NCI-H2107 treated with DMSO at 0.1 percent for 48 hours (cell line): ENCODE measurements at regions not wholly inside any gene's neighbourhood (a gene's known extent, or its start where the extent isn't known, plus 50 kb on each side); places are given as distances from the start of the nearest gene placed in this dataset.

ENCODE experiments used
- DNase-seq: peaks from one replicate; lab custom pipeline; 2025; ENCODE audit not compliant: unreplicated experiment; lab: John Stamatoyannopoulos, UW

DNA sequence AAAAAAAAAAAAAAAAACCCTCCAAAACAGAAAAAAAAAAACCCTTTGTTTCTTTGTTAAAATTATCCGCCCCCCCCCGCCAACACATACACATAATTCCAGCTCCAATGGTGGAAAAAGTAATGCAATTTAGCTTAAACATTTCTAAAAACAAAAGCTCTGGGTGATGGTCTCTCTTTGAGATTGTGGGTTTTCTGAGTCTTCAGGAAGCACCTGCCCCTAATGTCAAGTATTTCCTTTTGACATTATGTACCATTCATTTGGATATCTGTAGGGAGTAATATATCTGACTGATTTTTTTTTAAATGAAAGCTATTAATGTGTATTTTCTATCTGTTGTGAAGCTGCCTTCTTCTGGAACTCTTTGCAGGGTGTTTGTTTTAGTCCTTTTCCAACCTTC, 389.7 kb downstream of the TAF11L14 start:
- DNase-seq, result no peak

DNA sequence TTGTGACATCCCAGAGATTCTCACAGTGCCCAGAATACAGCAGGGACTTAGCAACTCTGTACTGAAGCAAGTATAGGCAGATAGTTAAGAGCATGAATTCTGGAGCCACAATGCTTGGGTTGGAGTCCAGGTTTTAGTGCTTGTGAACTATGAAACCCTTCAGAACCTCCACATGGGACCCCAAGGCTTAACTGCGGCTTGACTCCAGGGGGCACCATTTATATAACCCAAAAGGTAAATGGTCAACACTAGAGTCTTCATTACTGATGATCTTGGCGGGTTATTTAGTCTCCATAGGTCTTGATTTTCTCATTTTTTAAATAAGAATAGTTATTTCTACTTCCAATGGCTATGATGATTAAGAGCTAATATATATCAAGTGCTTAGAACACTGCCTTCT, 390.3 kb downstream of the TAF11L14 start:
- no peak for DNase-seq

DNA sequence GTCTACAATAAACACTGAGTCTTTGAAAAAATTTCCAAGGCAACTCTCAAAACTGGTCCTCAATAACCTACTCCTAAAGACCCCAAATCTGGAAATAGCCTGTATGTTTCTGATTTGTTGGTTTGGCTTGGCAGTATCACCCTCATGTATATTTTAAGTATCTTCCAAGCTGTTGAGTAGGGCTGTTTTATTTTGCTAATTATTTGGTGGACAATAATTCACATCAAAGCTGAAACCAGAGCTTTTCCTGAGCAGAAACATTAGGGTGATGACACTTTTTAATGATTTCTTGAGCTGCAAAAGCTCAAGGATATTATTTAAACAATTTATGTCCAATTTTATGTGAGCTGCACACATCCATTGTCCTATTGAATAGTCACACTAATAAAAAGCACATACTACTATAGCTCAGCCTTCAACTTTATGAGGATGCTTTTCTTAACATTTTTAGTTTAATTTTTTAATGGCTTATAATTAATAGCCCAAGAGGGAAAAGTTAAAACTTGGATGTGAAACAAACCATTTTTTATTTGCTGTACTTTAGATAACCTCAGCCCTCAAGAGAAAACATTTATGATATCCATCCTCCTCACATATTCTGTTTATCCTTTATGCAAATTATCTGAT, 393.1 kb downstream of the TAF11L14 start:
- DNase-seq, result no peak

DNA sequence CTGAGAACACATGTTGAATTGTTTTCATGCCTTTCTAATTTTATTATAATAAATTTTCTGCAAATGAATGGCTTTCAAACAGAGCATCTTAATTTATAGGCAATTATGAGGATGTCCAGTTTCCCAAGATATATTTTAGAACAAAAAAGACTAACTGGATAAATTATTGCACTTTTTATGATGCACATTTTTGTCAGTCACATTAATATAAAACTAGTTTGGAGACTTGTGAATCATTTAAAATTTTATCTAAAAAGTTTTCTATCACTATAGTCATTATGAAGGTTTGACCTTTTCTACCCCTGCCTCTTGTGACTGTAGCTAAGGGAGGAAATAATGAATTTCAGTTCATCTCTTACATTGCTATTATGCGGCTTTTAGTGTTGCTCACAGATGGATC, 393.8 kb downstream of the TAF11L14 start:
- no peak for DNase-seq

DNA sequence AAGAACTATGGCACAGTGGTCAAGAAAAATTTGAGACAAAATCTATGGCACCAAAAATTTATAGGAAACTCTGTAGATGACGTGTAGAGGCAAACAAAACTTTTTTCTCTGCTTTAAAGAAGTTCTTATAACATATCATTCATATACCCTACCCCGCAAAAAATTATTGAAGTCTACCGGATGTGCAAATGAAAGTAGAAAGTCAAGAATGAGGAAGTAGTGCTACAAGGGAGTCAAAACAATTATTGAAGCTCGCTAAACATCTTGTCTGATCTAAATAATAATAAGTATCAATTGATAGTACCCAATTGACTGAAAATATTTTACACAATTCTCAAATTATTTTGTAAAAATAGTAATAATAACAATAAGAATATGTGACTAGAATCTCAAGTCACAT, 398.5 kb downstream of the TAF11L14 start:
- no peak for DNase-seq

DNA sequence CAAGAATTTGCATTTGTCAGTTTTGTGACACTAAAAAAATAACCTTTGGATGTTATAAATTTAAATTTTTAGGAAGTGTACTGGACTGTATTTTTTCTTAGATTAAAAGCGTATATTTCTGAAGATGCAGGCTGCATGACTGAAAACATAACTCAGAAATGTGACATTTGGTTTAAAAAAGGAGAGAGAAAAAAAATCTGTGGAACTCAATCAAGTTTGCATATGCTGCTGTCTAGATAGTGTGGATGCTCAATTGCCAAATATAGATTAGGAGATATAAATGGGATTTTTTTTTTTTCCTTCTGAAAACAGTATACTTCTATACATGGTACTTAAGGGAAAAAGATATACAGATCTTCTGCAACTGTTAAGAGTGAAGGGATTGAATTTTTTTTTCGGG, 402.3 kb downstream of the TAF11L14 start:
- DNase-seq, result no peak

DNA sequence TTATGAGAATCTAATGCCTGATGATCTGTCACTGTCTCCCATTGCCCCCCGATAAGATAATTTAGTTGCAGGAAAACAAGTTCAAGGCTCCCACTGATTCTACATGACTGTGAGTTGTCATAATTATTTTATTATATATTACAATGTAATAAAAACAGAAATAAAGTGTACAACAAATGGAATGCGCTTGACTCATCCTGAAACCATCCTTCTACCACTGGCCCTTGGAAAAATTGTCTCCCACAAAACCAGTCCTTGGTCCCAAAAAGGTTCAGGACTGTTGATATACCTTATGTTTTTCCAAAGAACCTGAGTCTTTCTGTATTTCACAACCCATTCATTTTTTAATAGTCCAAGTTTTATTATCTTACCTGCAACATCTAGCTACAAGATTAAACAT, 403.5 kb downstream of the TAF11L14 start:
- DNase-seq, result no peak

DNA sequence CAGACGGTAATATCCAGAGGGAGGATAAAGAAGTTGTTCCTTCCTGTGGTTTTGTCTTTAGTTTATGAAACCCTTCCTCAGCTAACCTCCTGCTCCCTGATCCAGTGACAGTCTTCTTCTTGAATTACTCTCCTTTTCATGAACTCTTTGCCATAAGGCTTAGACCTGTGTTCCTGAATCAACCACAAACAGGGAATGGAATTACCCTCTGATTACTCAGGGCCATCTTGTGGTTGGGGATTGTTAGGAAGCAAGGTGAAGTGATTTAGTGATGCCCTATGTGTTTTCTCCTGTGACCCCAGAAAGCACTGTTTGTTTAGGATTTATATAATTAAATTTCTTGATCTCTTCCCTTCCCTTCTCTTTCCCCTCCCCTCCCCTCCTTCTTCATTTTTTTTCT, 409.1 kb downstream of the TAF11L14 start:
- no peak for DNase-seq

DNA sequence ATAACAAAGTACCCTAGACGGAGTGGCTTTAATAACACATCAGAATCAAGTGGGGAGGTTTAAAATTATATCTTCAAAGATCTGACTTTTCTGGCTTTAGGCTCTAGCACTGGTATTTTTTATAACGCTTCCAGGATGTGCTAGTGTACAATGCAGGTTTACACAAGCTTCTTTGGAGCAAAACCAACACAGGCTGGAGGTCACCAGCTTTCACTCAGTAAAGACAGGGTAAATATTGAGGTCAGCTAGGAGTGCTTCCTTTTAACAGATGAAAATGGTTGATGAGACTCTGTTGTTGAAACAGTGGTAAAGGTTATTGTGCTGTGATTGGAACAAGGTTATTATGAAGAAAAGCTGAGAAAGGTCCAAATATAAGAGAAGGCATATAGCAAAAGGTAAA, 414.2 kb downstream of the TAF11L14 start:
- DNase-seq, result no peak

DNA sequence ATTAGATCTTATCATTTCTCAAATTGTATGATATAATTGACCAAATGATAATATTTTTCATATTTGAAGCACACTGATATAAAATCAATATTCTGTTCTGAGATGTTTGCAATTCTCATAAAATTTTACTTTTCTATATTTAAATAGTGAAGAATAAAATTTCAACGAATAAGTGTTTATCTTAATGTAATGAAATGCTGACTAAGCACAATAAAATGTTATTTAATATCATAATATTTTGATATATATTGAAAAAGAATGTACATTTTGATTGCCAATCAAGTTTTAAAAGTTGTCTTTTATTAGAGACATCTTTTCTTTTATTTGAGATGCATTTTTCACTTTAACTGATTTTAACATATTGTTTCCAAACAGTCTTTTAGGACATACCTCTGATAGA, 416.1 kb downstream of the TAF11L14 start:
- no peak for DNase-seq

DNA sequence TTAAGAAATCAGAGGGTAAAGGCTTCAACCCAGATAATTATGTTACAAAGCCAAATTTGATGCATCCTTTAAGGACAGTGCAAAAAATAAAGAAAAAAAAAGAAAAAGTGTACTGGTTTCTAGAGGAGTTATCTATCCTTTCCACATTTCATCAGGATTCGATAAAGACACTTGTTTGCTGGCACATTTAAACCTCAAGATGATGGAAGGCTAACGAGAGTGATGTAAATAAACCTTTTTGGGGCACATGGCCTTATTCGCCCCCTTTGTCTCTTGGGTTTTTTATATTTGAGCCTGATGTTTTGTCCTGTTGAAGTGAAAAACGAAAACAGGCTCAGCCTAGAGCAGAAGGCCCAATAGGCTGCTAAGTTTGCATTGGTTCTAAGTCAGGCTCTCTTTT, 416.5 kb downstream of the TAF11L14 start:
- no peak for DNase-seq

DNA sequence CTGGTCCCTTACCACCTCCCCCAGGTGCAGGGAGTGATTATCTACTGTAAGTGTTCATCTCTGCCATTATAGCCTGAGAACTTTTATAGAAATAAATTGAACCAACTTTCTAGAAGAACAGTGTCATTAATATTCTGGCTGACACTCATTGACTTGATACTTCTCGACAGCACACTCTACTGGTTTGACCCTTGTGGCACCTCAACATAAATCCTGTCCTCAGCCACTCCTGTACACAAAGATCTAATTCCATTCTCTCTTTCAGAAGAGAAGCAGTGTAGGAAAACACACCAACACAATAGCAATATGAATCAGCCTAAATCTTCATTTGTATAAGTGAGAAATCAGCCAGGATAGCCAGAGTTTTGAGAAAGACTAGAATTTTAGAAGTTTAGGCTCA, 417.7 kb downstream of the TAF11L14 start:
- DNase-seq, result no peak

DNA sequence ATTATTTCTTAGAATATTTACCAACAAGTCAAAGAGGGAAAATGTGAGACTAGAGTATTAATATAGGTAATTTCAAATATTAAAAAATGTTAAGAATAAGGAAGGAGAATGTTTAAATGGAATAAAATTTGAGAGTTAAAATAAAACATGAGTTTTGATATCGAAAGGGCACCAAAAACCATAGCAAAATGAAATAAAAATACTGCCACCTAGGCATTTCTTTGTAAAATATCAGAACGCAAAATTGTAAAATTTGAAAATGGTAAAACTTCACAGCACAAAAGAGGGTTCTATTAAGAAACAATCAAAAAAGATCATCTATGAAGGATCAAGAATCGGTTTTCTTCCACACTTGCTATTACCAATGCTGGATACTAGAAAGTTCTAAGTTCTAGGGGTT, 418.3 kb downstream of the TAF11L14 start:
- no peak for DNase-seq

DNA sequence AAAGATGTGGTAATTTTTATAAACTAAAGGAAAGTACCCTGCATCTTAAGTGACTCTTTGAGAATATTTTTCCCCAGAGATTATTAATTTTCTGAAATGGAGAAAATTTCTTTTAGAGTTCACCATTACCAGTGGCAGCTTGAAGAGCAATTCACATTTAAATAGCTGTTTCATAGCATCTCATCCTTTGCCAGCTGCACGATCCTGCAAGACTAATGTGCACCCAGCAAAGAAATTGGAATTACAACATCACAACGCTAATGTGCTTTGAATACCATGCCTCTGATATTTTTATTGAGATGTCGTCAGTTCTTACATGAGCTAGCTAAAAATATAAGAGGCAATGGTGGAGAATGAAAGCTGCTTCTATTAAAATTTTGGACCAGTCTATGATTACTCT, 423.5 kb downstream of the TAF11L14 start:
- DNase-seq, result no peak

DNA sequence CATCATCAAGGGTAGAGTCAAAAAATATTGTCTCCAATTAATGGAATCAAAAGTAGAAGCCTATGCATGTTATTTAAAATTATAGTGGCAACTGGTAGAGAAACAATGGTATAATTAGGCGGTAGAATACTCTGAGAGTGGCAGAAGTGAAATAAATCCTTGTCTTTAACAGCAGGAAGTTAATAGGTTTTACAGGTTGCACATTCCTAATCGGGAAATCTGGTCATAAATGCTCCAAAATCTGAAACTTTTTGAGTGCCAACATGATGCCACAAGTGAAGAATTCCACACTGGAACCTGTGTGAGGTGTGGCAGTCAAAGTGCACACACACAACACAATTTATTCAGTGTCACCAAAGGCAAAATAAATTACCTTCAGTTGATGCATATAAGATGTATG, 433.4 kb downstream of the TAF11L14 start:
- no peak for DNase-seq

DNA sequence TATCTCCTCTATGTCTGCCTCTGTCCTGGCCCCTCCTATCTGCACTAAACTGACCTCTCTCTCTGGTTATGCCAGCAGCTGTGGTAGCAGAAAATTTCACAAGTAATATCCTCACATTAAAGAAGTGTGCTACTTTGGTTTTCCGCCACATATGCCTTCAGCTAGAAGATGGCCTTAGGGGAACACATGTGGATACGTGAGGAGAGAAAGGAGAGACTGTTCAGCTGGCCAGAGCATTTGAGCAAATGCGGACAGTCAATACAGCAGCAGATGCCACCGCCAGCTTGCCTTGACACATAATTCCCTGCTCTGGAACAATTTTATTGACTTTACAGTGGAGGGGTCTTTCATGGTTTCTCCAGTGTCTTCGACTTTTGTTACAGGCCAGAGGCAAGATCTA, 434.6 kb downstream of the TAF11L14 start:
- no peak for DNase-seq

DNA sequence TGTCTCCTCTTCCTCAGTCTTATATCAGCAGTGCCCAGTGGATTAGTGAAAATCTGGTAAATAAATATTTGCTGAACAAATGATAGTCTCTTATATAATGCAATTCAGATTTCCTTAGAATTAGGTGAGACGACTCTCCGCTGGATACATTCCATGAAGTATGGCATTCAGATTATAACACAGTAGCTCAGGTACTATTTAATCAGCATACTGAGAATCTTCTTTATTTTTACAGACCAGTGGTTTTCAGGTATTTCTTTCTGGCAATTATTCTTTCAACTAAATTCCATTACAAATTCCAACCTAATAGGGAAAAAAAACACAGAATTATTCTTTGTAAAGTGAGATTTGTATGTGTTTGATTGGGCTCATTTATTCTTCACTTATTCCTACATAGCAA, 435.5 kb downstream of the TAF11L14 start:
- no peak for DNase-seq

DNA sequence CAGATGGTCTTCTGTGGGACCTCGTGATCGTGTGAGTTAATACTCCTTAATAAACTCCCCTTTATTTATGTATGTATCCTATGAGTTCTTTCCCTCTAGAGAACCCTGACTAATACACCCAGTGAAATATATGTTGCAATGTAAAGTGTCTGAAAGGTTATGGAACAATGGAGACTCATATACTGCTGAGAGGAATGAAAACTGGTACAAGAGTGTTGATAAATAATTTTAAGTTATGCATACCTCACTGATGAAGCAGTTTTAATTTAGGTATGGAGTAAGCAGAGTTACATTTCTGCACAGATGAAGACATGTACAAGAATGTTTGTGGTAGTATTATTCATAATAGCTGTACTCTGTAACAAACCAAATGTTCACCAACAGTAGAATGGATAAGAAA, 438.3 kb downstream of the TAF11L14 start:
- DNase-seq, result no peak

DNA sequence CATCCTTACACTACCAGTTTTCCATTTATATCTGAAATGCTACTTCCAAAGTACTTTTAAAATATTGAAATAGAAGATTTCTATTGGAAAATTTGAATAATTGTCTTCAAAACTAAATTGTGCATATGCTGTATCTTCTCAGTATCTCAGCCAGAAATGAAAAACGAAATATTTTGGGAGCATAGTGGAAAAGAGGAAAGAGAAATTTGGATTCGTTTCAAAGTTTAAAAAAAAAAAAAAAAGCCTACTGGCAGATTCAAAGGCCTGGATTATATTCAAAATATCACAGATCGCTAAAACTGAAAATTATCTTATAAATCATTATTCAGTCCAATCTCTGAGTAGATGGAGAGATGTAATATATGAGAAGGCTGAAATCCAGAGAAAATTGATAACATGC, 440.7 kb downstream of the TAF11L14 start:
- DNase-seq, result no peak

DNA sequence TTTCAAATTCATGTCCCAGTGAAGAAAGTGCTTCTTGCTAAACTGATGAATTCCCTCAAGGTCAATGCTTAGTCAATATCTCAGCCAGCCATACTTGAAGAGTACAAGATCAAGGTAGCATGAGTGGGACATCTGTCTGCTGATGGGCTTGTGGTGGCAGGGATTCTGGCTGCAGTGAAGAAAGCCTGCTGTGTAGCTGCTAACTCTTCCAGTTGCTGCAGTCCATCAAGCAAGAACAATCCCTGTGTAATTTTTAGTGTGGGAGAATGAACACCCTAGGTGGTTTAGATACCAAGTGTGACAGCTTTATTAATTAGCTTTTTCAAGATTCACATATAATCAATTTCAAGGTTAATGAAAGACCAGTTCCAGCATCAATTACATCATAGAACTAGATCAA, 443.9 kb downstream of the TAF11L14 start:
- no peak for DNase-seq

DNA sequence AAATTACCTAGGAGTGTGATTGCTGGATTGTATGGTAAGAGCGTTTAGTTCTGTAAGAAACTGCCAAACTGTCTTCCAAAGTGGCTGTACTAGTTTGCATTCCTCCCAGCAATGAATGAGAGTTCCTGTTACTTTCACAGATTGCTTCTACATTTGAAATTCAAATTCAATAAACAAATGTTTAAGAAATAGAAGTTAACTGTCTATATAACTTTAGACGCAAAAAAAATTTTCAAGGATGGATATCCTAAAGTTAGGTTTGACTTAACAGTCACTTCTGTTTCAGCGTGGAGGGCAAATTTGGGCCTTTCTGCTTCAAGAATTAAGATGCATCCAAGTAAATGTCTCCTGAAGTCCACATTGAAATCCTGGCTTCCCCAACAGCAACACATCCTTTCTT, 445.6 kb downstream of the TAF11L14 start:
- DNase-seq, result no peak

DNA sequence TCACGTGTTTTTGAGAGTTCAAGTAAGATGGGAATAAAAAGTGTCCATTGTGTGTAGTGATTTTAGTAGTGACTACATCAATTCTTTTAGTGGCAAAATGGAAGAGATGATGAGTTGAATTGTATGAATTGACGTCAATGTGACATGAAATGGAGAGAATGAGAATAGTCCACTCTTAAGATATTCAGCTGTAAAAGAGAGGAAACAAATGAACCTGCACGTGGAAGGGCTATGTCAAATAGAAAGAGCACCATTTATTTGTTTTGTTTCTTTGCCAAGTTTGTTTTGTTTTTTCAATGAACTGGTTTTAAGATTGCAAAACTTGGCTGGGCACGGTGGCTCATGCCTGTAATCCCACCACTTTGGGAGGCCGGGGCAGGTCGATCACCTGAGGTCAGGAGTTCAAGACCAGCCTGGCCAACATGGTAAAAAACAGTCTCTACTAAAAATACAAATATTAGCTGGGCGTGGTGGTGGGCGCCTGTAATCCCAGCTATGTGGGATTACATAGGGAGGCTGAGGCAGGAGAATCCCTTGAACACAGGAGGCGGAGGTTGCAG, 453.8 kb downstream of the TAF11L14 start:
- DNase-seq, result no peak

DNA sequence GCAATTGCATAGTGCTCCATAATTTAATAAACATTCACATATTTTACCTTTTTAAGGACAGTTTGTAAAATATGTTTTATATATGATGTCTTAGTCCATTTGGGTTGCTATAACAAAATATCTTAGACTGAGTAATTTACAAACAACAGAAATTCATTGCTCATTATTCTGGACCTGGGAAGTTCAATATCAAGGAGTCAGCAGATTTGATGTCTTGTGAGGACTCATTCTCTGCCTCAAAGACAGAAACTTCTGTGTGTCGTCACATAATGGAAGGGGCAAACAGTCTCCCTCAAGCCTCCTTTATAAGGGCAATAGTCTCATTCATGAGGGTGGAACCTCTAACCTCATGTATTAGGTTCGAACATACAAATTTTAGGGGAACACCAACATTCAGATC, 455.9 kb downstream of the TAF11L14 start:
- DNase-seq, result no peak
